GM10266 (cell line): ENCODE measurements at regions not wholly inside any gene's neighbourhood (a gene's known extent, or its start where the extent isn't known, plus 50 kb on each side); places are given as distances from the start of the nearest gene placed in this dataset.

ENCODE experiments used
- DNase-seq: peaks from one replicate; pipeline ENCODE4 v3.0.0; 2012; ENCODE audit errors: extremely low spot score
- CTCF ChIP-seq: IDR thresholded peaks from 2 replicates; pipeline ENCODE4 v1.5.1; 2012; ENCODE audit warnings: mild to moderate bottlenecking, low read depth; ENCODE audit not compliant: control insufficient read depth, insufficient read depth; ENCODE audit errors: missing control alignments

GRCh38 chr2:129375632-129376425 is 603.6 kb upstream of the RAB6C start:
- TF ChIP-seq CTCF: no peak
- no peak for DNase-seq

GRCh38 chr2:129376426-129377077 is 602.9 kb upstream of the RAB6C start:
- no peak for DNase-seq
- TF ChIP-seq CTCF: no peak

GRCh38 chr2:129377078-129377469 is 602.4 kb upstream of the RAB6C start:
- no peak for TF ChIP-seq CTCF
- no peak for DNase-seq

- no peak for TF ChIP-seq CTCF
- DNase-seq: no peak
Measured at GRCh38 chr2:129378186-129378585, 601.3 kb upstream of the RAB6C start.

GRCh38 chr2:129379411-129379810 is 600.1 kb upstream of the RAB6C start:
- TF ChIP-seq CTCF: no peak
- DNase-seq: no peak

GRCh38 chr2:129381789-129382188 is 597.7 kb upstream of the RAB6C start:
- TF ChIP-seq CTCF: no peak
- no peak for DNase-seq

- DNase-seq: no peak
- TF ChIP-seq CTCF: no peak
Measured at GRCh38 chr2:129388870-129389269, 590.6 kb upstream of the RAB6C start.
